Lung (tissue), 11 donors: ENCODE measurements at regions not wholly inside any gene's neighbourhood (a gene's known extent, or its start where the extent isn't known, plus 50 kb on each side); places are given as distances from the start of the nearest gene placed in this dataset.

Experiments used
- ATAC-seq: fragments of 200-7000 bp; cut with Tn5 transposase; one replicate; pipeline ENCODE4 v1.9.1; 2020; ENCODE audit warnings: moderate number of reproducible peaks; ENCODE audit not compliant: insufficient read depth, low FRiP score
- DNase-seq, 3 donors: peaks; one replicate each; pipeline ENCODE4 v3.0.0-alpha.2; 2013 to 2017
- H3K27ac ChIP-seq, 2 donors: one replicate each; pipeline ENCODE4 v1.5.1; 2013; ENCODE audit warnings: mild to moderate bottlenecking in 2 of 2, moderate library complexity in 2 of 2, control low read depth in 1 of 2, inconsistent platforms in 1 of 2, low read depth in 1 of 2, low read length in 1 of 2
- H3K27me3 ChIP-seq, 3 donors: one replicate each; pipeline ENCODE4 v1.5.1; 2013; ENCODE audit warnings: low read length in 2 of 3; ENCODE audit not compliant: control insufficient read depth in 3 of 3, insufficient read depth in 3 of 3
- H3K36me3 ChIP-seq, 4 donors: one replicate each; pipeline ENCODE4 v1.5.1; 2013; ENCODE audit warnings: low read length in 4 of 4, mild to moderate bottlenecking in 1 of 4, moderate library complexity in 1 of 4; ENCODE audit not compliant: control insufficient read depth in 4 of 4, insufficient read depth in 4 of 4
- H3K4me1 ChIP-seq, 5 donors: one replicate each; pipeline ENCODE4 v1.5.1; 2013; ENCODE audit warnings: low read length in 5 of 5, mild to moderate bottlenecking in 2 of 5, moderate library complexity in 1 of 5; ENCODE audit not compliant: control insufficient read depth in 5 of 5, insufficient read depth in 5 of 5
- H3K4me3 ChIP-seq: one replicate; pipeline ENCODE4 v1.5.1; 2013; ENCODE audit warnings: mild to moderate bottlenecking, control low read depth, moderate library complexity
- H3K9ac ChIP-seq, 2 donors: one replicate each; pipeline ENCODE4 v1.5.1; 2013; ENCODE audit warnings: low read length in 2 of 2, control low read depth in 1 of 2; ENCODE audit not compliant: insufficient read depth in 1 of 2
- H3K9me3 ChIP-seq, 4 donors: one replicate each; pipeline ENCODE4 v1.5.1; 2013; ENCODE audit warnings: low read length in 3 of 4, mild to moderate bottlenecking in 1 of 4, moderate library complexity in 1 of 4; ENCODE audit not compliant: control insufficient read depth in 4 of 4, insufficient read depth in 3 of 4
- WGBS, 2 donors: extraction: QIAGEN DNeasy Blood & Tissue Kit; methylation state at CpG; one replicate each; pipeline ENCODE4 v1.1.7; 2013; 5-methylcytosine and 5-hydroxymethylcytosine counted together
- TF ChIP-seq, protein P1 (sequence below): IDR thresholded peaks from 2 replicates; pipeline ENCODE4 v1.5.1; 2012; ENCODE audit warnings: mild to moderate bottlenecking; ENCODE audit errors: control extremely low read depth, extremely low read depth
- donor health status: control.
- donor health status: control.
- donor health status: Bipolar disorder and iron deficiency.
- donor health status: healthy.
- donor health status: DM: yes; HTN: yes; CAD: no.

DNA sequence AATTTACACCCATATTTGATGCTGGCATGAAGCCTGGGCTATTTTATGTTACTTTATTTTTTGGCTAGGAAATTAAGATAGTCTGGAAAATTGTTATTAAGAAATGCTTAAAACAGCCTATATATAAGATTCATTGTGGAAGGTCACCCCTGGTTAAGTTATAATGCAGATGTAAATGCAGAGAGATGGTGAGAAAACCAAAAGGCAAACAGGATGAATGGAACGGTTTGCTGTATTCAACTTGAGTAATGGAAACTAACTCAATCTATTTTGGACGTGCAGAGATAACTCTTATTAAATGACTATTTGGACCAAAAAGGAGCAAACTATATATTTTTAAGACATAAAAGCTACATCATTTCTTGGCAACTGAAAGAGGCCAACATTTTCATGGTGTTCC, 446.3 kb upstream of the FRG1 start:
- Histone ChIP-seq H3K9me3 (peaks cover 0 to 4% (median 0%) of the 10 kb centered on the region in 4 donors), H3K36me3 (no peaks in the 10 kb centered on the region), H3K9ac (no peak overlapping the region), H3K27me3 (no peaks in the 10 kb centered on the region), H3K27ac (no peak overlapping the region), H3K4me1 (peaks cover 0 to 4% (median 0%) of the 10 kb centered on the region in 5 donors), H3K4me3 (no peak overlapping the region)
- peak in 2 of 3 donors; percentile 30 to 55 for DNase-seq
- ATAC-seq = no peak
- TF ChIP-seq, protein P1, sequence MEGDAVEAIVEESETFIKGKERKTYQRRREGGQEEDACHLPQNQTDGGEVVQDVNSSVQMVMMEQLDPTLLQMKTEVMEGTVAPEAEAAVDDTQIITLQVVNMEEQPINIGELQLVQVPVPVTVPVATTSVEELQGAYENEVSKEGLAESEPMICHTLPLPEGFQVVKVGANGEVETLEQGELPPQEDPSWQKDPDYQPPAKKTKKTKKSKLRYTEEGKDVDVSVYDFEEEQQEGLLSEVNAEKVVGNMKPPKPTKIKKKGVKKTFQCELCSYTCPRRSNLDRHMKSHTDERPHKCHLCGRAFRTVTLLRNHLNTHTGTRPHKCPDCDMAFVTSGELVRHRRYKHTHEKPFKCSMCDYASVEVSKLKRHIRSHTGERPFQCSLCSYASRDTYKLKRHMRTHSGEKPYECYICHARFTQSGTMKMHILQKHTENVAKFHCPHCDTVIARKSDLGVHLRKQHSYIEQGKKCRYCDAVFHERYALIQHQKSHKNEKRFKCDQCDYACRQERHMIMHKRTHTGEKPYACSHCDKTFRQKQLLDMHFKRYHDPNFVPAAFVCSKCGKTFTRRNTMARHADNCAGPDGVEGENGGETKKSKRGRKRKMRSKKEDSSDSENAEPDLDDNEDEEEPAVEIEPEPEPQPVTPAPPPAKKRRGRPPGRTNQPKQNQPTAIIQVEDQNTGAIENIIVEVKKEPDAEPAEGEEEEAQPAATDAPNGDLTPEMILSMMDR = no peak
- WGBS, 2 donors = 68 to 84% methylated on average over 2 of the region's 2 CpGs

DNA sequence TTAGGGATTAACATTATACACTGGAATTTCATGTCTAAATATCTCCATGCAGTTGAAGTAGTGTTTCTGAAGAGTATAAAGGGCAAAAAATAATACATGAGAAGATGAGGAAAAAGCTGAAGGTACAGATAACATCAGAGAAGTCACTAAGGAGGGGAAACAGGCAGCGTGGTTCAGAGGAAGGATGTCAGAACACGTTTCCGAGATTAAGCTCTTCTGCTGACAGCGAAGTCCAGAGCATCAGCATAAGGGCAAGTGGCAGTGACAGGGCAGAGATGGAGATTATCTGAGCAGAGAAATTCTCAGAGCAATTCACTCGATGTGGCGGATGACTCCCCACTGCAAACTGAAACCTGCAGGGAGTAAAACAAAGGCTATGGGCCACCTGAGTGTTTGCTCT, 443.2 kb upstream of the FRG1 start:
- peaks cover 0 to 4% (median 0%) of the 10 kb centered on the region in 5 donors for H3K4me1 ChIP-seq
- TF ChIP-seq, protein P1 = no peak
- DNase-seq = no peak
- no peaks in the 10 kb centered on the region for H3K36me3 ChIP-seq
- H3K9ac ChIP-seq = no peak overlapping the region
- no peak overlapping the region for H3K27ac ChIP-seq
- H3K9me3 ChIP-seq = peaks cover 0 to 4% (median 0%) of the 10 kb centered on the region in 4 donors
- H3K27me3 ChIP-seq = no peaks in the 10 kb centered on the region
- WGBS, 2 donors = 12 to 40% methylated on average over 6 of the region's 6 CpGs
- no peak for ATAC-seq
- H3K4me3 ChIP-seq = no peak overlapping the region

DNA sequence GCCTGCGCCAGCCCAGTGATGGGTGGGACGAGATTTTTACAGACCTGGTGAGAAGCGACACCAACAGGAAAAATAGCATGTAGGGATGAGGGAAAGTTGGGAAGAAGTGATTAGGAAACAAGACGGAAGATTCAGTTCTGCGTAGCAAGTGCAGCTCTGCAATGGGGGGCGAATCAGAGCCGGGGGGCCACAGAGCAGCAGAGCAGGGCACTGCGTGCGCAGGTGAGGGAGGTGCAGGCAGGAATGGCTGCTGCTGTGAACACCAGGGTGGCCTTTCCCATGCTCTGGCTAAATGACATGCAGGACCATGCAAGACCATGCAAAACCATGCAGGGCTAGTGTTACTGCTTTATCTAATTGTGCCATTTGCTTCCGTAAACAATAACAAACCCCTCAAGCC, 442.7 kb upstream of the FRG1 start:
- DNase-seq (no peak), ATAC-seq (no peak)
- H3K27me3 ChIP-seq = no peaks in the 10 kb centered on the region
- no peak overlapping the region for H3K9ac ChIP-seq
- no peaks in the 10 kb centered on the region for H3K36me3 ChIP-seq
- no peak overlapping the region for H3K4me3 ChIP-seq
- H3K9me3 ChIP-seq = peaks cover 0 to 4% (median 0%) of the 10 kb centered on the region in 4 donors
- 87% methylated on average over 10 of the region's 10 CpGs for WGBS, 2 donors
- TF ChIP-seq, protein P1 = no peak
- no peak overlapping the region for H3K27ac ChIP-seq
- H3K4me1 ChIP-seq = peaks cover 0 to 4% (median 0%) of the 10 kb centered on the region in 5 donors

DNA sequence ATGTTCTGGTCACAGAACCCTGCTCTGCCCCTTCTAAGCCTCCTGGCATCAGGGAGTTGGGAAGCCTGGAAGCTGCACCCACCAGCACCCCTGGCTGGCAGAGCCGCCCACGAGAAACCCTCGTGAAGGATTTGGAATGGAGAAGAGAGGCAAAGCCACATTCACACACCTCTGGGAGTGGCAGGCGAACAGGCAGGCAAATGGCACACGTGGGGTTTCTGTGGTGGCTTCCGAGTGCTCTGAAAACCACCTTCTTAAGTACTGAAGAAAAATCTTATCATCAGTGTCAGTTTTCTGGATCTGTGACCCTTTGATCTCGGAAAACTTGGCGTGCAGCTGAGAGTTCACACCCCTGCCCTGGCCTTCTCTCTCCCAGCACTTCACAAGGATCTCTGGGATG, 442.2 kb upstream of the FRG1 start:
- peak in 2 of 3 donors; percentile 9 to 26 for DNase-seq
- no peak overlapping the region for H3K4me3 ChIP-seq
- ATAC-seq = no peak
- H3K9ac ChIP-seq = no peak overlapping the region
- no peaks in the 10 kb centered on the region for H3K27me3 ChIP-seq
- WGBS, 2 donors = 44 to 73% methylated on average over 8 of the region's 8 CpGs
- H3K27ac ChIP-seq = no peak overlapping the region
- no peaks in the 10 kb centered on the region for H3K36me3 ChIP-seq
- peaks cover 0 to 4% (median 0%) of the 10 kb centered on the region in 5 donors for H3K4me1 ChIP-seq
- H3K9me3 ChIP-seq = peaks cover 0 to 4% (median 0%) of the 10 kb centered on the region in 4 donors
- TF ChIP-seq, protein P1 = no peak
